Activated CD4-positive, alpha-beta T cell treated with anti-CD3 and anti-CD28 coated beads, Interleukin-2, amount 10 ng/mL, durations not matched to agents 7 days and 5 days (primary cell): ENCODE measurements at regions not wholly inside any gene's neighbourhood (a gene's known extent, or its start where the extent isn't known, plus 50 kb on each side); places are given as distances from the start of the nearest gene placed in this dataset.
"Not testable (repeated sequence)": the region's sequence is repeated elsewhere in the genome, so short reads cannot be mapped to it uniquely, and the experiment has no call there.

Experiments
- CTCF ChIA-PET: fragments of 350-600 bp; sonication (Branson Sonifier 250); formaldehyde crosslinking; loops from one replicate; lab custom pipeline; 2021; ENCODE audit warnings: antibody characterized with exemption; lab: Charles Lee
- POLR2A ChIA-PET: fragments of 350-600 bp; sonication (Branson Sonifier 250); formaldehyde crosslinking; loops from one replicate; lab custom pipeline; 2021; ENCODE audit warnings: antibody characterized with exemption; lab: Charles Lee
- DNase-seq: peaks from one replicate; pipeline ENCODE4 v3.0.0-alpha.2; 2020
- H3K27ac Mint-ChIP-seq: one replicate; pipeline ENCODE4 v1.8.0; 2021; ENCODE audit warnings: mild to moderate bottlenecking, moderate library complexity, mixed read lengths
- H3K27me3 Mint-ChIP-seq: one replicate; pipeline ENCODE4 v1.8.0; 2021; ENCODE audit warnings: mixed read lengths
- H3K36me3 Mint-ChIP-seq: one replicate; pipeline ENCODE4 v1.8.0; 2021; ENCODE audit warnings: low read depth, mixed read lengths
- H3K4me1 Mint-ChIP-seq: one replicate; pipeline ENCODE4 v1.8.0; 2021; ENCODE audit warnings: mixed read lengths
- H3K4me3 Mint-ChIP-seq: one replicate; pipeline ENCODE4 v1.8.0; 2021; ENCODE audit warnings: mild to moderate bottlenecking, moderate library complexity, mixed read lengths
- H3K9me3 Mint-ChIP-seq: one replicate; pipeline ENCODE4 v1.8.0; 2021; ENCODE audit warnings: mixed read lengths

- no peaks in the 10 kb centered on the region for H3K36me3 Mint-ChIP-seq
- no peak overlapping the region for H3K4me3 Mint-ChIP-seq
- POLR2A ChIA-PET: no interaction called here
- CTCF ChIA-PET: no interaction called here
- no peaks in the 10 kb centered on the region for H3K9me3 Mint-ChIP-seq
- no peaks in the 10 kb centered on the region for H3K4me1 Mint-ChIP-seq
- no peaks in the 10 kb centered on the region for H3K27me3 Mint-ChIP-seq
- no peak for DNase-seq
- no peak overlapping the region for H3K27ac Mint-ChIP-seq
These were observed 321.0 kb upstream of the NAALADL2 start for GRCh38 chr3:174538151-174538550.

- DNase-seq: no peak
- Mint-ChIP-seq H3K27me3 (no peaks in the 10 kb centered on the region), H3K4me3 (no peak overlapping the region), H3K36me3 (no peaks in the 10 kb centered on the region), H3K9me3 (no peaks in the 10 kb centered on the region), H3K4me1 (no peaks in the 10 kb centered on the region), H3K27ac (no peak overlapping the region)
- ChIA-PET CTCF (no interaction called here), POLR2A (no interaction called here)
These were observed 318.8 kb upstream of the NAALADL2 start for GRCh38 chr3:174540116-174540908.

DNA sequence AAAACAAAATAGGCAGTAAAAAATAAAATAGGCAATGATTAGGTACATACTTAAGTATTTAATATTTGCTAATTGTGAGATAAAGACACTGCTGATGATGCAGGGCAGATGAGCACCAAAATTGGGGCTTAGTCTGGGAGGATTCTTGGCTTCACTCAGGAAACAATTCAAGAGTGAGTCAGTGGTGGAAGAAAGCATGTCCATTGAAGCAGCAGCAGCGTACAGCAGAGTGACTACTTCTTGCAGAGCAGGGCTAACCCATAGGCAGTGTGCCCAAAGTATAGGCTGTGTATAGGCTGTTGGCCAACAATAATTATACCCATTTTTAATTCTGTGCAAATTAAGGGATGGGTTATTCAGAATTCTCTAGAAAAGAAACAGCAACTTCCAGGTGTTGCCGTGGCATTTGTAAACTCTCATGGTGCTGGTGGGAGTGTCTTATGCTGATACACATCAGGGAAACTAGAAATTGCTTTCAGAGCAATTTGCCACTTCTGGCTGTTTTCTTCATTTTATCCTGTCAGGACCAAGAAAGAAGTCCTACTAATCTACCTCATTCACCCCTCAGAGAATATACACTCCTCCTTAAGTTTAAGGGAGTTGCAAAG, 317.3 kb upstream of the NAALADL2 start:
- ChIA-PET CTCF (no interaction called here), POLR2A (no interaction called here)
- Mint-ChIP-seq H3K4me1 (no peaks in the 10 kb centered on the region), H3K27ac (no peak overlapping the region), H3K9me3 (no peaks in the 10 kb centered on the region), H3K27me3 (no peaks in the 10 kb centered on the region), H3K4me3 (no peak overlapping the region), H3K36me3 (no peaks in the 10 kb centered on the region)
- DNase-seq: no peak

DNA sequence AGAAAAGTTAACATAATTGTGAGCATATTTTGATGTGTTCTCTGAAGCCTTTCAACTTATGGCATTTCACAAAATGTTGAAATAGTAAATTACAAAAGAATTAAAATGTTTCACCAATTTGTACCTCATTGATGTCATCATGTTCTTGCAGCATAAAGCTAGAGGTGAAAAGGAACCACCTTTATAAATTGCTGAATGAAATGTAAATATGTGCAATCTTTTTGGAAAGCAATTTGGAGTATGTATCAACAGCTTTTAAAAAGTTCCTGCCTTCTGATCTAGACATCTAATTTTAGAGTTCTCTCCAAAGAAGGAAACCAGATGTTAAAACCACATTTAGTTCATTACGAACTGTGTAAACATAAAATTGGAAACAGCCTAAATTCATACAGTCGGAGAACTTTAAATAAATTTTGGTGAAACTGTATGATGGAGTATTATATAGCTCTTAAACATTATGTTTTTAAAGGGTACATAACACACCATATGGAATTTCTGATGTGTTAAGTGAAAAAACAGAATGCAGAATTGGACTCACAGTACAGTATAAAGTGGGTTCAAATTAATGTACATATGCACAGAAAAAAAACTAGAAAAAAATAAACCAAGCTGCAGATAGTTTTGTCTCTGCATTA, 311.2 kb upstream of the NAALADL2 start:
- Mint-ChIP-seq H3K4me3 (no peak overlapping the region), H3K9me3 (no peaks in the 10 kb centered on the region), H3K27me3 (no peaks in the 10 kb centered on the region), H3K36me3 (no peaks in the 10 kb centered on the region), H3K27ac (no peak overlapping the region), H3K4me1 (no peaks in the 10 kb centered on the region)
- no peak for DNase-seq
- ChIA-PET CTCF (no interaction called here), POLR2A (no interaction called here)

- Mint-ChIP-seq H3K27ac (no peak overlapping the region), H3K4me1 (no peaks in the 10 kb centered on the region), H3K9me3 (no peaks in the 10 kb centered on the region), H3K36me3 (no peaks in the 10 kb centered on the region), H3K4me3 (no peak overlapping the region), H3K27me3 (no peaks in the 10 kb centered on the region)
- ChIA-PET POLR2A (no interaction called here), CTCF (no interaction called here)
- DNase-seq: no peak
These were observed 310.1 kb upstream of the NAALADL2 start for GRCh38 chr3:174548841-174549623.

- ChIA-PET CTCF (no interaction called here), POLR2A (no interaction called here)
- Mint-ChIP-seq H3K4me3 (no peak overlapping the region), H3K36me3 (no peaks in the 10 kb centered on the region), H3K27me3 (no peaks in the 10 kb centered on the region), H3K27ac (no peak overlapping the region), H3K9me3 (no peaks in the 10 kb centered on the region), H3K4me1 (no peaks in the 10 kb centered on the region)
- no peak for DNase-seq
These were observed 277.6 kb upstream of the NAALADL2 start for GRCh38 chr3:174581558-174581957.

- Mint-ChIP-seq H3K36me3 (no peaks in the 10 kb centered on the region), H3K4me3 (no peak overlapping the region), H3K27ac (no peak overlapping the region), H3K9me3 (peaks cover 4% of the 10 kb centered on the region), H3K4me1 (no peaks in the 10 kb centered on the region), H3K27me3 (no peaks in the 10 kb centered on the region)
- ChIA-PET POLR2A (no interaction called here), CTCF (no interaction called here)
- no peak for DNase-seq
These were observed 275.7 kb upstream of the NAALADL2 start for GRCh38 chr3:174583396-174583795.

DNA sequence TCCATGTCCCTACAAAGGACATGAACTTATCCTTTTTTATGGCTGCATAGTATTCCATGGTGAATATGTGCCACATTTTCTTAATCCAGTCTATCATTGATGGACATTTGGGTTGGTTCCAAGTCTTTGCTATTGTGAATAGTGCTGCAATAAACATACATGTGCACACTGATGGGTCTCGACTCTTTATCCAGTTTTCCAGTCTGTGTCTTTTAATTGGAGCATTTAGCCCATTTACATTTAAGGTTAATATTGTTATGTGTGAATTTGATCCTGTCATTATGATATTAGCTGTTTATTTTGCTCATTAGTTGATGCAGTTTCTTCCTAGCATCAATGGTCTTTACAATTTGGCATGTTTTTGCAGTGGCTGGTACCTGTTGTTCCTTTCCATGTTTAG, 272.0 kb upstream of the NAALADL2 start:
- POLR2A ChIA-PET, H3K4me3 Mint-ChIP-seq, H3K4me1 Mint-ChIP-seq, CTCF ChIA-PET, H3K9me3 Mint-ChIP-seq, H3K27ac Mint-ChIP-seq, DNase-seq, H3K36me3 Mint-ChIP-seq, H3K27me3 Mint-ChIP-seq: not testable (repeated sequence)

DNA sequence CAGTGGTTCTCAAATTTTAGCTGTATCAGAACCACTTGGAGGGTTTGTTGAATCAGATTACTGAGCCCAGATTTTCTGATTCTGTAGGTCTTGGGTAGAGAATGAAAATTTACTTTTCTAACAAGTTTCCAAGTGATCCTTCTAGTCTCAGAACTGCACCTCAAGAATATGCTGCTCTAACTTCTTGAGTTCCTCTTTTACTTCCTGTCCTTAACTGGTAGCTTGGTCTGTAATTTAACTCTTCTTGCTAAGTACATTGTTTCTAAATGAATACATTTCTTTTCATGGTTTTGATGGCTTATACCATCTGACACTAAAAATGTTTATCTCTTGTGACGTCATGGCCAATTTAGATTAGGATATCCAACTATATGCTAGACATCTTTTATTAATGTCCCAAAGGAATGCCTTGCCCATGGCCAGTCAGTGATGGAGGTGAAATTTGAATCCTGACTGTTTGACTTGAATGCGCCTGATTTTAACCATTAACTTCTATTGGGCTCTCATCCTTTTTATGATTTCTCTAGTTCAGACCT, 262.6 kb upstream of the NAALADL2 start:
- CTCF ChIA-PET: no interaction called here
- Mint-ChIP-seq H3K27ac (no peak overlapping the region), H3K36me3 (no peaks in the 10 kb centered on the region), H3K9me3 (peaks cover 4% of the 10 kb centered on the region), H3K4me3 (no peak overlapping the region), H3K4me1 (no peaks in the 10 kb centered on the region), H3K27me3 (no peaks in the 10 kb centered on the region)
- no peak for DNase-seq
- POLR2A ChIA-PET: no interaction called here

- Mint-ChIP-seq H3K9me3 (peaks cover 4% of the 10 kb centered on the region), H3K27me3 (no peaks in the 10 kb centered on the region), H3K36me3 (no peaks in the 10 kb centered on the region), H3K4me3 (no peak overlapping the region), H3K4me1 (no peaks in the 10 kb centered on the region), H3K27ac (no peak overlapping the region)
- ChIA-PET POLR2A (no interaction called here), CTCF (no interaction called here)
- no peak for DNase-seq
These were observed 260.2 kb upstream of the NAALADL2 start for GRCh38 chr3:174598885-174599439.

DNA sequence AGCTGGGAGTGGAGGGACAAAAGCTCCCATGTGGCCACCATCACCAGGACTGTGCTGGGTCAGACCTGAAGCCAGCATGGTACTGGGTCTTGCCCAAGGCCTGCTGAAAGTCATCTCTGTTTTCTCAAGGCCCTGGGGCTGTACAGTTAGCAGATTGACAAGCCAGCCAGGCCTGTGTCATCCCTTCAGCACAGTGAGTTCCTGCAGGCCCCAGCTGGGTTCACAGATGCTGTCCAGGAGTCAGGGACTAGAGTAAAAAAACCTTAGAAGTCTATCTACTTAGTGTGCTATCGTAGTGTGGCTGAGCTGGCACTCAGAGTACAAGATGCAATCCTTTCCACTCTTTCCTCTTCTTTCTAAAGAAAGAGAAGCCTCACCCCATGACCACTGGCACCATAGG, 246.0 kb upstream of the NAALADL2 start:
- no peak for DNase-seq
- H3K27me3 Mint-ChIP-seq: no peaks in the 10 kb centered on the region
- CTCF ChIA-PET: no interaction called here
- H3K9me3 Mint-ChIP-seq: peaks cover 4% of the 10 kb centered on the region
- POLR2A ChIA-PET: no interaction called here
- H3K36me3 Mint-ChIP-seq: no peaks in the 10 kb centered on the region
- H3K27ac Mint-ChIP-seq: no peak overlapping the region
- H3K4me3 Mint-ChIP-seq: no peak overlapping the region
- H3K4me1 Mint-ChIP-seq: no peaks in the 10 kb centered on the region

DNA sequence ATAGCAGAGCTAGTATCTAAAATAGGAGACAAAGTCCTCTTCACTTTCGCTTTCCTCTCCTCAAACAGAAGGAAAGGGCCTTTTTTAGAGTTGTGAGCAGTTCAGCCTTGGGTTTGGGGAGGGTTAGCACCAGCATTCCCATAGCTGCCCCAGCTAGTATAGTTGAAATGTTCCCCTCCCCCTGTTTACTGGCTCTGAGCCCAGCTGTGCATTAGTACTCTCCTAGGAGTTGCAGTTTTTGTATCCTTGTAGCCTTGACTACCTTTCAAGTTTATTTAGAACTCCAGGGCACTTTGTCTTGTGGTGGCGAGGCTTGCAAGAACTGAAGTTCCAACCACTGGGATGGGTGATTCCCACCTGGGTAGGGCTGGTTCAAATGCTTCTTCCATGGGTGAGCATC, 245.1 kb upstream of the NAALADL2 start:
- Mint-ChIP-seq H3K36me3 (no peaks in the 10 kb centered on the region), H3K4me3 (no peak overlapping the region), H3K27me3 (no peaks in the 10 kb centered on the region), H3K4me1 (no peaks in the 10 kb centered on the region), H3K9me3 (peaks cover 4% of the 10 kb centered on the region), H3K27ac (no peak overlapping the region)
- no peak for DNase-seq
- ChIA-PET POLR2A (no interaction called here), CTCF (no interaction called here)
